Coronary artery (tissue), 2 donors: ENCODE measurements at regions not wholly inside any gene's neighbourhood (a gene's known extent, or its start where the extent isn't known, plus 50 kb on each side); places are given as distances from the start of the nearest gene placed in this dataset.

Source experiments
- DNase-seq: peaks from one replicate; pipeline ENCODE4 v3.0.0-alpha.2; 2017; ENCODE audit warnings: low spot score
- H3K27ac ChIP-seq, 2 donors: fragments of 200-600 bp; sonication (generic); one replicate each; pipeline ENCODE4 v1.5.1; 2016 to 2019
- H3K4me3 ChIP-seq: fragments of 200-600 bp; sonication (generic); 2 replicates; pipeline ENCODE4 v1.5.1; 2016; ENCODE audit warnings: mild to moderate bottlenecking, moderate library complexity
- TF ChIP-seq, protein P1 (sequence below): fragments of 200-600 bp; sonication (generic); IDR thresholded peaks from one replicate; pipeline ENCODE4 v1.5.1; 2019; ENCODE audit warnings: antibody characterized with exemption

DNA sequence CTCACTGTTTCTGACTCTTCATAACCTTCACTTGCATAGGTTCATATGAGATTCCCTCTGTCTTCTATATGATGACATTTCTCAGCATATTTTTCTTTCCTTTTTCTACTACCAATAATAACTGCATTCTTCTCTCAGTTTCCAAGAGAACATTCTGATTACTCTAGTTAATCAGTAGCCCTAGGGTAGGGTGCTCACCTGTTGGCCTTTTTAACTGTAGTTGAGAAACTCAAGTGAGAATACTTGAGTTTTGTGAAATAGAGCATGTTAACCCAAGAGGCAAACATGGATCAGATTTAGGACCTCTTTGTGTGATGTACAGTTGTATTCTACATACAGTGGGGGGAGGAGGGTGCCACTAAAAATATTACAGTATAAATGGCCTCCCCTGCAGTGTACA is 308.0 kb downstream of the CMPK2 start:
- TF ChIP-seq, protein P1, sequence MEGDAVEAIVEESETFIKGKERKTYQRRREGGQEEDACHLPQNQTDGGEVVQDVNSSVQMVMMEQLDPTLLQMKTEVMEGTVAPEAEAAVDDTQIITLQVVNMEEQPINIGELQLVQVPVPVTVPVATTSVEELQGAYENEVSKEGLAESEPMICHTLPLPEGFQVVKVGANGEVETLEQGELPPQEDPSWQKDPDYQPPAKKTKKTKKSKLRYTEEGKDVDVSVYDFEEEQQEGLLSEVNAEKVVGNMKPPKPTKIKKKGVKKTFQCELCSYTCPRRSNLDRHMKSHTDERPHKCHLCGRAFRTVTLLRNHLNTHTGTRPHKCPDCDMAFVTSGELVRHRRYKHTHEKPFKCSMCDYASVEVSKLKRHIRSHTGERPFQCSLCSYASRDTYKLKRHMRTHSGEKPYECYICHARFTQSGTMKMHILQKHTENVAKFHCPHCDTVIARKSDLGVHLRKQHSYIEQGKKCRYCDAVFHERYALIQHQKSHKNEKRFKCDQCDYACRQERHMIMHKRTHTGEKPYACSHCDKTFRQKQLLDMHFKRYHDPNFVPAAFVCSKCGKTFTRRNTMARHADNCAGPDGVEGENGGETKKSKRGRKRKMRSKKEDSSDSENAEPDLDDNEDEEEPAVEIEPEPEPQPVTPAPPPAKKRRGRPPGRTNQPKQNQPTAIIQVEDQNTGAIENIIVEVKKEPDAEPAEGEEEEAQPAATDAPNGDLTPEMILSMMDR: no peak
- no peak for DNase-seq
- H3K27ac ChIP-seq: no peak overlapping the region
- H3K4me3 ChIP-seq: no peak overlapping the region

DNA sequence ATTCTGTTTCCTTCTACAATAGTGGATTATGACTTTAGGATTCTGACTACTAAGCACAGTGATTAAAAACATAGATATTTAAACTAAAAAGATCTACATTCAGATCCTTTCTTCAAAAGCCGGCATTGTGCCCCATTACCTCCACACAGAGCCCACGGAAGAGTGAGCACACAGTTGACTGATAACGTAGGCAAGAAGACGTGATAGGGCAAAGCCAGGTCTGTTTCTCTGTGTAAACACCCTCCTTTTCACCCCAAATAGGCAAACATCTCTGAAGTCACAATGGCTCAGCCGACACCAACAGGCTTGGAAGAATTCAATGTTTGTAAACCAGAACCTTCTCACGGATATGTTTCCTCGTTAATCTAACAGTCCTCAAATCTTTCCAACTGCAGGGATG is 302.9 kb downstream of the CMPK2 start:
- Histone ChIP-seq H3K4me3 (no peak overlapping the region), H3K27ac (no peak overlapping the region)
- TF ChIP-seq, protein P1: no peak
- DNase-seq: no peak

DNA sequence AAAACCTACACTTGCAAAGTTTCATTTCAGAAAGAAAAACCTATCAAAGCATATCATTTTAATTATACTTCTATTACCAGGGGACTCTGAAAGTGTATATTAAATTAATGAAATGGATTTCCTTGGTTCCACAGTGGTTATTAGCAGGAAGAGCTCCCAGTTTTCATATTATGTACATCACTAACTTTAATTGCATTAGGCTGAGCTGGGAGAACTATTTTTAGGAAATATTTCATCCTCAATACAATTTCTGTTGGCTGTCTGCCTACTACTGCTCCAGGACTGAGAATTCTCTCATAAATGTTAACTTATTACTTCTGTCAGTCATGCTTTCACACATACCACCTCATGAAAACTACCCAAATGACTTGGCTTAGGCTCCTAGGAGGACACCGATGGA is 301.4 kb downstream of the CMPK2 start:
- no peak overlapping the region for H3K27ac ChIP-seq
- H3K4me3 ChIP-seq: no peak overlapping the region
- TF ChIP-seq, protein P1: no peak
- DNase-seq: no peak

DNA sequence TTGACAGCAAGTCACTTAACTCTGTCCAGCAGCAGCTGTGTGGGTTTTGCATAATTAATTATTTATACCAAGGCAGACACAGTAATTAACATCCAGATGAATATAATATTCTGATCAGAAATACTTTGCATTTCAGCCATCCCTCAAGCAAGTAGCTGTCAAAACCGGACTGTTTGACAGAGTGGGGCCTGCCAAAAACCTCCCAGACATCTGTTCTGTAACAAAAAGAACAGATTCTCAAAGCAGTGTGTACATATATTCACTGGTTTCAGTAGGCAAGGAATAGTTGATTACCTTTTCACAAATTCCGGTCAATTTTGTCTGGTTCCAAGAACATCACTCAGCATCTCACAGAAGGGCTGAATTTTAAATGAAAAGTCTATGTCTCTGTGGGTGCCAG is 291.6 kb downstream of the CMPK2 start:
- no peak for DNase-seq
- Histone ChIP-seq H3K4me3 (no peak overlapping the region), H3K27ac (no peak overlapping the region)
- TF ChIP-seq, protein P1: no peak

DNA sequence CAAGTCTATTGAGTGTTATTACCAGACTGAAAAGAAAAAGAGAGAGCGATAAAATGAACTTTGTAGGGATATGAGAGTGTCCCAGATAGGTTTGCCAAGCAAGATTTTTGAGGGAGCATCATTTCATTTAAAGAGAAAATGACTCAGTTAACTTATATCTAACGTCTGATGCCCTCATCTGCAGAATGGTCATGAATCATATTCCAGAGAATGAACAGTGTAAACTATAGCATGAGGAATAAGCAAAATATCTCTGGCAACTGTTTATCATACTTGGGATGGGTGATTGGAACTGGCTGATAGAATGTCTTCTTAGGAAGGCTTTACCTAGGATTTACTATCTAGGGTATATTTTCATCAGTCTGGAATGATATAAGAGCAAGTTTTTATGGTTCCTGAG is 289.4 kb downstream of the CMPK2 start:
- TF ChIP-seq, protein P1: no peak
- no peak overlapping the region for H3K4me3 ChIP-seq
- no peak for DNase-seq
- no peak overlapping the region for H3K27ac ChIP-seq

DNA sequence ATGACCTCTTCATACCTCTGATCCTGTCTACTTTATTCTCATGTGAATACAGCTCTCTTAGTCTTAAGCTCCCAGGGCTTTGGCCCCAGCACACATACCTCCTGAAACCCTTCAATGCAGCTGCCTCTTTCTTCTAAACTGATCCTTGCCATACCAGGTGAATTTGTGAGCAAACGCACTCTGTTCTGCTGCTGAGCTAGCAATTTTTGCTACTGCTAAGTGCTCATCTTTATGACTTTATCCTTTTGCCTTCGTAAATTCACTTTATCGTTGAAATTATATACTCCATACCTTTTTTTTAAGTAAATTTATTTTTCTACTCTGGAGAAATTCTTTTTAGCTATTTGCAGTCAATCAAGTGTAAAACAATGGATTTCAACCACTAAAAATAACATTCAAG is 287.7 kb downstream of the CMPK2 start:
- no peak for DNase-seq
- H3K27ac ChIP-seq: no peak overlapping the region
- TF ChIP-seq, protein P1: no peak
- no peak overlapping the region for H3K4me3 ChIP-seq

DNA sequence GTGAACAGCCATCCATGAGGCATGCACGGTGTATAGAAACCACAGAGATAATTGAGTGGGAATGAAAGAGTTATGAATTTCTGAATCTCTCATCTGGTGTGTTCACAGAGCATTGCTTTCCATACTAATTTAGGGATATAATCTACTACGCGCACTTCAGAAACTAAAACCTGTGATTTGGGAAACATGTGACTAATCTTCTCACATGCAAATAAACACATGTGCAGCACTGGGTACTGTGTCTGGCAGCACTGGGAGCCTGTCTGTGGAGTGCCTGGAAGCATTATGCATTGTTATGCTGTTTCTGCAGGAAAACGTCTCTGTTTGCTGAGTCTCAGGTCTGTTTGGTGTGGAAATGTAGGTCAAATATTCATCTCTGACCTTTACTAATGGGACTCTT is 287.3 kb downstream of the CMPK2 start:
- H3K27ac ChIP-seq: no peak overlapping the region
- no peak overlapping the region for H3K4me3 ChIP-seq
- TF ChIP-seq, protein P1: no peak
- no peak for DNase-seq
